Activated CD4-positive, alpha-beta T cell treated with anti-CD3 and anti-CD28 coated beads for 36 hours (primary cell): ENCODE measurements at regions not wholly inside any gene's neighbourhood (a gene's known extent, or its start where the extent isn't known, plus 50 kb on each side); places are given as distances from the start of the nearest gene placed in this dataset.
"Not testable (repeated sequence)": the region's sequence is repeated elsewhere in the genome, so short reads cannot be mapped to it uniquely, and the experiment has no call there.

Experiments used
- ATAC-seq: fragments of 200-7000 bp; cut with Tn5 transposase; one replicate; pipeline ENCODE4 v1.10.0; 2021; ENCODE audit warnings: mild to moderate bottlenecking, moderate library complexity
- CTCF ChIA-PET: fragments of 350-600 bp; sonication (Branson Sonifier 250); formaldehyde crosslinking; loops from one replicate; lab custom pipeline; 2021; ENCODE audit warnings: antibody characterized with exemption; lab: Charles Lee
- POLR2A ChIA-PET: fragments of 350-600 bp; sonication (Branson Sonifier 250); formaldehyde crosslinking; loops from one replicate; lab custom pipeline; 2021; ENCODE audit warnings: antibody characterized with exemption, inconsistent platforms; lab: Charles Lee
- DNase-seq: peaks from one replicate; pipeline ENCODE4 v3.0.0-alpha.2; 2020
- H3K27ac Mint-ChIP-seq: one replicate; pipeline ENCODE4 v1.8.0; 2021; ENCODE audit warnings: mixed read lengths
- H3K27me3 Mint-ChIP-seq: one replicate; pipeline ENCODE4 v1.8.0; 2021; ENCODE audit warnings: mixed read lengths
- H3K36me3 Mint-ChIP-seq: one replicate; pipeline ENCODE4 v1.8.0; 2021; ENCODE audit warnings: low read depth, mixed read lengths
- H3K4me1 Mint-ChIP-seq: one replicate; pipeline ENCODE4 v1.8.0; 2021; ENCODE audit warnings: mixed read lengths
- H3K4me3 Mint-ChIP-seq: one replicate; pipeline ENCODE4 v1.8.0; 2021; ENCODE audit warnings: mild to moderate bottlenecking, moderate library complexity, mixed read lengths
- H3K9me3 Mint-ChIP-seq: one replicate; pipeline ENCODE4 v1.8.0; 2021; ENCODE audit warnings: low read depth, mixed read lengths
- intact Hi-C, 2 experiments: fragments of 100-400 bp; cut with DNase I in 1 of 2; cut with micrococcal nuclease in 1 of 2; formaldehyde crosslinking; loops; one replicate each; pipeline versions ENCODE4 v1.14.2 to v1.15.1; 2022 to 2024; cut with DNase I, micrococcal nuclease

DNA sequence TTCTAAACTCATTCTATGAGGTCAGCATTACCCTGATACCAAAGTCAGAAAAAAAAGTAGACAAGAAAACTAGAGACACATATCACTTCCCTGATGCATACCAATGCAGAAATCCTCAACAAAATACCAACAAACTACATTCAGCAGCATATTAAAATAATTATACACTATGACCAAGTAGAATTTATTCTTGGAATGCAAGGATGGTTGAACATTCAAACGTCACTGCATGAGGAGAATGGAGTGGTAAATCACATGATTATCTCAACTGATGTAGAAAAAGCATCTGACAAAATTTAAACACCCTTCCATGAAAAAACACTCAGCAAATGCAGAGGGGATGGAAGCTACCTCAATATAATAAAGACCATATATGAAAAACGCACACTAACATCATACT lies 155.0 kb upstream of the KCNJ18 start:
- Mint-ChIP-seq H3K9me3 (peaks cover 10% of the 10 kb centered on the region), H3K27me3 (no peaks in the 10 kb centered on the region), H3K27ac (no peak overlapping the region), H3K36me3 (peaks cover 66% of the 10 kb centered on the region), H3K4me3 (no peak overlapping the region), H3K4me1 (peaks cover 32% of the 10 kb centered on the region)
- ATAC-seq (no peak), DNase-seq (no peak)
- ChIA-PET CTCF (no interaction called here), POLR2A (no interaction called here)
- intact Hi-C loops = no loop called here

DNA sequence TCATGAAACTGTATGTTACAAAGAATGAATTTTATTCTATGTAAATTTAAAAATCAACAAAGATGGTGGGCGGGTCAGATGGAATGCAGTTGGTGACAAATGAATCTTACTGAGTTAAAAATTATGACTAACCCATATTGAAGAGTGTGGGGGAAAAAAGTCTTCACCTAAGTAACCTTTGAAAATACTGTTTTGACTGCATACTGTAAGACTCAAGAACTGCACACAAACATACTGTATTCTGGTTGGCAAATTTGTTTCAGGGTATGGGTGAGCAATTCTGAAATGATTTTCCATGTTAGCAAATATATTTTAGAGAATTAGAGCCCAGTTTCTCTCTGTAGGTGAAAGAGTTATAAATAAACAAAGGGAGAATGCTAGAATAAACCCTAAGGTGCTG lies 153.7 kb upstream of the KCNJ18 start:
- POLR2A ChIA-PET = interaction anchor here (0.5 kb wide), 1 partner anchor 252 kb away, joined by 3 read pairs; no protein-coding TSS in a partner anchor
- ATAC-seq (peak; percentile 95), DNase-seq (no peak)
- H3K36me3 Mint-ChIP-seq = peaks cover 69% of the 10 kb centered on the region
- H3K27me3 Mint-ChIP-seq = no peaks in the 10 kb centered on the region
- H3K4me3 Mint-ChIP-seq = no peak overlapping the region
- CTCF ChIA-PET = no interaction called here
- peak overlapping the region; percentile 25 for H3K27ac Mint-ChIP-seq
- H3K9me3 Mint-ChIP-seq = peaks cover 10% of the 10 kb centered on the region
- intact Hi-C loops = loop anchor here (1.0 kb wide), 1 partner anchor 11 kb away; no protein-coding TSS in a partner anchor
- peaks cover 21% of the 10 kb centered on the region for H3K4me1 Mint-ChIP-seq

DNA sequence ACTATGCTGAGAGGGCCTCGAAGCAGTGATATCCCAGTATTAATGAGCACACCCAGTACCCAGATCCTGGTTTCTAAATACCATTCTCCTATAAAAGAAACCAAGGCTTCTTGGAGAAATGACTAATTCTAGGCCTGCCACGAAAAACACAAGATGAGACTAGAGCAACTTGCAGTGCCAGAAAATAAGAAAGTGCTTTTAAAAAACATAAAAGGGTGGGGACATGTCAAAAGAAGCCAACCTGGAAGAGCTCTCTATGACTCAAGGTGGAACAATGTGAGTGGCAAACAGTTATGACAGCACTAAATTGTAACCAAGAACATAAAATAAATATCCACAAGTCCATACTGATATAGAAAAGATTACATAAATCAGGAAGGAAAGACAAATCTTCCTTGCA lies 153.2 kb upstream of the KCNJ18 start:
- DNase-seq = no peak
- Mint-ChIP-seq H3K36me3 (peaks cover 69% of the 10 kb centered on the region), H3K27ac (no peak overlapping the region), H3K9me3 (peaks cover 10% of the 10 kb centered on the region), H3K4me1 (peaks cover 16% of the 10 kb centered on the region), H3K4me3 (no peak overlapping the region), H3K27me3 (no peaks in the 10 kb centered on the region)
- intact Hi-C loops = loop anchor here (1.0 kb wide), 1 partner anchor 10 kb away; no protein-coding TSS in a partner anchor
- CTCF ChIA-PET = no interaction called here
- ATAC-seq = peak; percentile 76
- POLR2A ChIA-PET = interaction anchor here (0.5 to 0.6 kb wide), 2 partner anchors 130 to 253 kb away, joined by 3 read pairs; no protein-coding TSS in a partner anchor

DNA sequence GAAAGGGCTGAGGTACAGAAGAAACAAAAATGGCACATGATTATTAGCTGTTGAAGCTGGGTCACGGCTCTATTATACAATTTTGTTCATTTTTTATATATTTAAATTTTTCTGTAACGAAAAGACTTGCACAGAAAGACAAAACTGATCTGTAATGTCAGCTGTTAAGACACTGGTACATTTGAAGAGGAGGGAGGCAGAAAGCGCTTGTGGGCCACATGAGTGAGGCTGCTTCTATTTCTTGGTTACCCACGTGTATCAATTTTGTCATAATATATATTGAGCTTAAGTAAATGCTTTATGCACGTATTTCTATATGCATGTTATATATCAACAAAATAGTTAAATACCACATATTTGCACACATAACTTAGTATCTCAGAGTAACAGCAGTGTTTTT lies 151.8 kb upstream of the KCNJ18 start:
- Mint-ChIP-seq H3K9me3 (peaks cover 10% of the 10 kb centered on the region), H3K4me1 (peaks cover 16% of the 10 kb centered on the region), H3K27ac (no peak overlapping the region), H3K4me3 (no peak overlapping the region), H3K27me3 (no peaks in the 10 kb centered on the region), H3K36me3 (peaks cover 61% of the 10 kb centered on the region)
- DNase-seq (no peak), ATAC-seq (no peak)
- POLR2A ChIA-PET = no interaction called here
- intact Hi-C loops = no loop called here
- CTCF ChIA-PET = interaction anchor here (1.1 kb wide), 1 partner anchor 28 kb away, joined by 7 read pairs; no protein-coding TSS in a partner anchor

DNA sequence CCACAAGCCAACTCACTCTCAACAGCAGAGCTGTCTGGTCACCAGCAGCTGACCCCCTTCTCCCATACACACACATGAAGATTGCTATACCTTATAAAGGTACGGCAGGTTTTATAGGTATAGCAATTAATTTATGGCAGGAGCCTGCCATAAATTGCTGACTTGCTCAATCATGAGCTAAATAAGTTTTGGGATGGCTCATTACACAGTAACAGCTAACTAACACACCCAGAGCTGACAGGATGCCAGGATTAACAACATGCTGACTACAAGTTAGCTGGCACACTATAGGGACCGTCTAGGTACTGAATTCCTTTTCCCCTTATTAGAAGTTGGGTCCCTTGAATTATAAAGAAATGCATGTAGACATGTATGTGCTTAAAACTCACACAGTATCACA lies 150.3 kb upstream of the KCNJ18 start:
- intact Hi-C loops = no loop called here
- peaks cover 19% of the 10 kb centered on the region for H3K4me1 Mint-ChIP-seq
- CTCF ChIA-PET = interaction anchor here (0.8 to 1.2 kb wide), 2 partner anchors 8 to 11 kb away, joined by 3 read pairs; no protein-coding TSS in a partner anchor
- H3K9me3 Mint-ChIP-seq = peaks cover 6% of the 10 kb centered on the region
- POLR2A ChIA-PET = interaction anchor here (0.6 kb wide), 1 partner anchor 13 kb away, joined by 3 read pairs; no protein-coding TSS in a partner anchor
- no peak overlapping the region for H3K27ac Mint-ChIP-seq
- H3K36me3 Mint-ChIP-seq = peaks cover 57% of the 10 kb centered on the region
- no peak overlapping the region for H3K4me3 Mint-ChIP-seq
- no peak for ATAC-seq
- no peak for DNase-seq
- H3K27me3 Mint-ChIP-seq = no peaks in the 10 kb centered on the region

DNA sequence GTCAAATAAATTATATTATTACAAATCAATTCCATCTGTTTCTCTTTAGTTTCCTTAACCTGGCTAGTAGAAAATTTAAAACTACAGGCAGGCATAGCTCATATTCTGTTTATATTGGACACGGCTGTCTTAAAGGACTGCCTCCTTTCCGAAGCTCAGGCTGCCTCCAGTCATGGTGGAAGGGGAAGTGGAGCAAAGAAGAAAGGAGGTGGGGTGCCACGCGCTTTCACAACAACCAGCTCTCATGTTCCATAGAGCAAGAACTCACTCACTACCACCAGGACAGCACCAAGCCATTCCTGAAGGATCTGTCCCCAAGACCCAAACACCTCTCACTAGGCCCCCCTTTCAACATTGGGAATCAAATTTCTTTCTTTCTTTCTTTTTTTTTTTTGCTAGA lies 149.3 kb upstream of the KCNJ18 start:
- no peak for ATAC-seq
- H3K4me1 Mint-ChIP-seq = peaks cover 20% of the 10 kb centered on the region
- DNase-seq = no peak
- intact Hi-C loops = no loop called here
- no peaks in the 10 kb centered on the region for H3K27me3 Mint-ChIP-seq
- no peaks in the 10 kb centered on the region for H3K9me3 Mint-ChIP-seq
- ChIA-PET POLR2A (no interaction called here), CTCF (interaction anchor here (0.7 to 1.2 kb wide), 2 partner anchors 12 to 31 kb away, joined by 3 read pairs; no protein-coding TSS in a partner anchor)
- peaks cover 50% of the 10 kb centered on the region for H3K36me3 Mint-ChIP-seq
- H3K4me3 Mint-ChIP-seq = no peak overlapping the region
- H3K27ac Mint-ChIP-seq = no peak overlapping the region

DNA sequence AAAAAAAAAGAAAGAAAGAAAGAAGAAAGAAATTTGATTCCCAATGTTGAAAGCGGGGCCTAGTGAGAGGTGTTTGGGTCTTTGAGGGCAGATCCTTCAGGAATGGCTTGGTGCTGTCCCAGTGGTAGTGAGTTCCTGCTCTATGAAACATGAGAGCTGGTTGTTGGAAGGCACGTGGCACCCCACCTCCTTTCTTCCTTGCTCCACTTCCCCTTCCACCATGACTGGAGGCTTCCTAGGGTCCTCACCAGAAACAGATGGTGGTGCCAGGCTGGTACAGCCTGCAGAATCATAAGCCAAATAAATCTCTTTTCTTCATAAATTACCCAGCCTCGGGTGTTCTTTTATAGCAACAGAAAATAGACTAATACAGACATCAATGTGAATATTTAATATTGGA lies 147.3 kb upstream of the KCNJ18 start:
- no peak overlapping the region for H3K4me3 Mint-ChIP-seq
- DNase-seq (no peak), ATAC-seq (no peak)
- H3K27me3 Mint-ChIP-seq = no peaks in the 10 kb centered on the region
- no peak overlapping the region for H3K27ac Mint-ChIP-seq
- H3K9me3 Mint-ChIP-seq = no peaks in the 10 kb centered on the region
- peaks cover 24% of the 10 kb centered on the region for H3K4me1 Mint-ChIP-seq
- POLR2A ChIA-PET = interaction anchor here (0.9 kb wide), 1 partner anchor 13 kb away, joined by 4 read pairs; no protein-coding TSS in a partner anchor
- intact Hi-C loops = no loop called here
- H3K36me3 Mint-ChIP-seq = peaks cover 49% of the 10 kb centered on the region
- CTCF ChIA-PET = no interaction called here

DNA sequence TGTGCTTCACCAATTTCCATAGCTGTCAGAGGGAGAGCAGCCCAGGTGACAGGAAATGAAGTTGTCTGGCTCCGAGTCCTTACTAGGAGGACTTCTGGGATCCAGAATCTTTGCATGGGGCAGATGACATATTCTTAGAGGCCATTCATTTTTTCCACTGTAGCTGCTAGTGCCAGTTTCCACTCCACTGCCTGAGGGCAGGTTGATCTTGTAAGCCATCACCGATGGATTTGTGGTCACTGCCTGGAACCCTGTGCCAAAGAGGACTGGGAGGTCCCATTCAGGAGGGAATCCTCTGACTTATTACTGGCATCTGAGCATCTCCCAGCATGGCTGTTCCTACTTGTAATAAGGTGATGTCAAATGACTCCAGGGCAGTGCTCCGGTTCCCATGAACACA lies 144.1 kb upstream of the KCNJ18 start:
- ChIA-PET POLR2A (interaction anchor here (0.6 kb wide), 1 partner anchor 514 kb away, joined by 4 read pairs; no protein-coding TSS in a partner anchor), CTCF (interaction anchor here (1.1 to 1.5 kb wide), 2 partner anchors 91 to 260 kb away, joined by 3 to 5 read pairs; no protein-coding TSS in a partner anchor)
- Mint-ChIP-seq H3K36me3 (peaks cover 38% of the 10 kb centered on the region), H3K9me3 (no peaks in the 10 kb centered on the region), H3K4me1 (peaks cover 32% of the 10 kb centered on the region), H3K4me3 (no peak overlapping the region), H3K27me3 (peaks cover 2% of the 10 kb centered on the region), H3K27ac (no peak overlapping the region)
- intact Hi-C loops = no loop called here
- DNase-seq (peak; percentile 21), ATAC-seq (no peak)

DNA sequence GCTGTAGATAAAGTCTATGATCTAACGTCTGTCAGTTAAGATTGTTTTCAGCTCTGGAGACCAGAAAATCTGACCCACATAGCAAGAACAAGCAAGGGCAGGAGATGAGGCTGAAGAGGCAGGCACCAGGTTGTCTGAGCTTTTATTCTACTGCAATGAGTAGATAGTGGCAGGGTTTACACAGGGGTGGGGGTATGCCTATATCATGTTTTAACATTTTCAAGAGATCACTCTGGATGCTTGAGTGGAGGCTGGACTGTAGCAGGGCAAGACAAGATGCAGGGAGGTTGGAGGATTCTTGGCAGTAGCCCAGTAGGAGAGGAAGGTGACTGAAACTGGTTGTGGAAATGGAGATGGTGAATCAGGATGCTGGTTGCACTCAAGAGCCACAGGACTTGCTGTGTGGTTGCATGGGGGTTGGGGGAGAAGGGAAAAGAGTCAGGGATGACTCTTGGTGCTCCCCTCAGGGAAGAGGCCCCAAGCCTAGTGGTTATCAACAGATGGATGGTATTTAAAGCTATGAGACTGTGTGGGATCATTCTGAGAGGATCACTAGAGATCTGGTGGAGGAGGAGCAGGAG lies 143.1 kb upstream of the KCNJ18 start:
- intact Hi-C loops = loop anchor here (1.0 kb wide), 1 partner anchor 10 kb away; no protein-coding TSS in a partner anchor
- Mint-ChIP-seq H3K4me3 (peak overlapping the region; percentile 72), H3K27me3 (peaks cover 4% of the 10 kb centered on the region), H3K9me3 (peaks cover 4% of the 10 kb centered on the region), H3K27ac (peak overlapping the region; percentile 85), H3K4me1 (peaks cover 32% of the 10 kb centered on the region), H3K36me3 (peaks cover 31% of the 10 kb centered on the region)
- ATAC-seq = peak; percentile 38
- POLR2A ChIA-PET = no interaction called here
- CTCF ChIA-PET = interaction anchor here (0.6 to 1.5 kb wide), 5 partner anchors 15 to 261 kb away, joined by 3 to 7 read pairs (median 4); no protein-coding TSS in a partner anchor
- peak; percentile 69 for DNase-seq

DNA sequence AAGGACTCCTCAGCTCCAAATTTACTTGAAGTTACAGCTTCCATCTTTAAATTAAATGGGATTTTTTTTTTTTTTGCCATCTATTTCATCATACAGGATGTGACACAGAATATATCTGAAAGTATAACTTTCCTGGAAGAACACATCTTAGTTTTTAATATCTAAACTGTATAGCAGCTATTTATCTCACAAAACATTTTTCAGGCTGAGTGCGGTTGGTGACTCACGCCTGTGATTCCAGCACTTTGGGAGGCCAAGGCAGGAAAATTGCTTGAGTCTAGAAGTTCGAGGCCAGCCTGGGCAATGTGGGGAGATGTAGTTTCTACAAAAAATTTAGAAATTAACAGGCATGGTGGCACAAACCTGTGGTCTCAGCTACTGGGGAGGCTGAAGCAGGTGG lies 142.3 kb upstream of the KCNJ18 start:
- H3K36me3 Mint-ChIP-seq = peaks cover 29% of the 10 kb centered on the region
- intact Hi-C loops = loop anchor here in 1 of 2 experiments (2.0 kb wide), 3 partner anchors 37 to 507 kb away; partner anchors contain the start of genes MAP2K3 and USP22
- H3K27me3 Mint-ChIP-seq, H3K9me3 Mint-ChIP-seq, POLR2A ChIA-PET: not testable (repeated sequence)
- ATAC-seq (peak; percentile 11), DNase-seq (peak; percentile 65)
- peaks cover 32% of the 10 kb centered on the region for H3K4me1 Mint-ChIP-seq
- CTCF ChIA-PET = interaction anchor here (0.6 to 1.5 kb wide), 5 partner anchors 8 to 93 kb away, joined by 3 to 7 read pairs (median 3); no protein-coding TSS in a partner anchor
- peak overlapping the region; percentile 85 for H3K27ac Mint-ChIP-seq
- H3K4me3 Mint-ChIP-seq = peak overlapping the region; percentile 72

DNA sequence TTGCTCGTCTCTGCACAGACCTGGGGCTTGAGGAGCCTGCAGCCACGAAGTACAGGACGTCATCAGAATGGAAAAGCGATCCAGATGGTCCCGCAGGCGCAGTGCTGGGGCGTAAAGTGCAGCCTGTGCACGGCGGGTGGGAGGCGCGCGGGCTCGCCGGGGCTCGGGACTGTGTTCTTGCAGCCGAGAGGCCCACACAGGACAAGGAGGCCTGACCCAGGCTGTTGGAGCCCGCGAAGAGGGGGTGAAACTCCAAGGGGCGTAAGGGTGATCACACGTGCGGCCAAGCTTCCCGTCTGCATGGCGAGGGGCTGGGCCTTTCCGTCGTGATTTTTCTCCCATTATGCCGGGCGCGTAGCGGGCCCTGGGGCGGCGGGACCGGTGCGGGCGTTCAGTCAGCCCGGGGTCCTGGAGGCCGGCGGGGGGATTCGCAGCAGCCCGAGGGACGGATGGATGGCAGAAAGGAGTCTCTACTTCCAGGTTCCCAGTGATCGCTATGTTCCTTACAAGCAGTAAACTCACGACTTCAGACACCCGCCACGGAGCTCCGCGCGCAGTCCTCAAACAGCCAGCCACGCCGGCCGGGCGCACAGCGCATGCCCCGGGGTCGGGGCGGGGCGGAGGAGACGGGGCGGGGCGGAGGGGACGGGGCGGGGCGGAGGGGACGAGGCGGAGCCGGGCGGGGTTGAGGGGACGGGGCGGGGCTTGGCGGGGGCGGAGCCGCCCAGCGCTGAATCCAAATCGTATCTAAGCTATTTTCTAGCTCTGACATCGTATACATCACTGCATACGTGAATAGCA lies 141.0 kb upstream of the KCNJ18 start:
- ATAC-seq = peak; percentile 84
- H3K27me3 Mint-ChIP-seq = peaks cover 4% of the 10 kb centered on the region
- H3K9me3 Mint-ChIP-seq = peaks cover 4% of the 10 kb centered on the region
- ChIA-PET POLR2A (interaction anchor here (0.9 kb wide), 1 partner anchor 94 kb away, joined by 3 read pairs; no protein-coding TSS in a partner anchor), CTCF (interaction anchor here (0.6 to 1.5 kb wide), 4 partner anchors 38 to 1790 kb away, joined by 3 to 4 read pairs (median 3); no protein-coding TSS in a partner anchor)
- DNase-seq = peak; percentile 91
- peak overlapping the region; percentile 85 for H3K27ac Mint-ChIP-seq
- H3K4me3 Mint-ChIP-seq = peak overlapping the region; percentile 72
- peaks cover 24% of the 10 kb centered on the region for H3K36me3 Mint-ChIP-seq
- peaks cover 30% of the 10 kb centered on the region for H3K4me1 Mint-ChIP-seq
- intact Hi-C loops = loop anchor here in 1 of 2 experiments (1.0 to 2.0 kb wide), 9 partner anchors 23 to 508 kb away; partner anchors contain the start of genes MAP2K3, TMEM11 and USP22
